Upper lobe of left lung (tissue), 4 donors: ENCODE measurements at regions not wholly inside any gene's neighbourhood (a gene's known extent, or its start where the extent isn't known, plus 50 kb on each side); places are given as distances from the start of the nearest gene placed in this dataset.

Experiments
- CTCF ChIP-seq, 6 experiments: fragments of 450-650 bp in 4 of 6; fragments of 200-600 bp in 2 of 6; sonication (generic) in 2 of 6; IDR thresholded peaks; one replicate each; pipeline ENCODE4 v1.5.1; 2016 to 2019; ENCODE audit warnings: antibody characterized with exemption in 6 of 6
- POLR2A ChIP-seq, 4 donors: fragments of 450-650 bp; IDR thresholded peaks; one replicate each; pipeline ENCODE4 v1.5.1; 2016 to 2017; ENCODE audit warnings: antibody characterized with exemption in 4 of 4, mild to moderate bottlenecking in 2 of 4
- POLR2AphosphoS5 ChIP-seq, 2 donors: sonication (generic); formaldehyde crosslinking; IDR thresholded peaks; one replicate each; pipeline ENCODE4 v1.5.1; 2017; ENCODE audit warnings: antibody characterized with exemption in 2 of 2

DNA sequence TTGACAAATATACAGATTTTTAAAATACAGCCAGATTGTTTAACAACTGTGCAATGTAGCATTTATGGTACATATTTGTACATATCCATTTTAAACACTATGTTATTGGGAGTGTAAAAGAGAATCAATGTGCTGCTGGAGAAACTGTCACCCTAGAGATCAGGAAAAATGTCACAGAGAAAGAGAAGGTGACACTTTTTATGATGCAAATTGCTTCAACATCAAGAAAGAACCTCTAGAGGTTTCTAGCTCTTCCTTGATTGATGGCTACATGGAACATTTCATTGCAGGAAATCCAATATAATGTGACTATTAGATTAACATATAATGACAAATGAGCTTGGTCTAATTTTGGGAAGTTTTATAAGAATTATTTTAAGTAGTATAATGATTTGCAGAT lies 1491.2 kb upstream of the PCDH20 start:
- TF ChIP-seq POLR2A (IDR thresholded peaks at IDR 0.05), result no peak
- TF ChIP-seq CTCF (IDR thresholded peaks at IDR 0.05), result no peak
- no peak for TF ChIP-seq POLR2AphosphoS5 (IDR thresholded peaks at IDR 0.05)
